ENCODE measurements at regions not wholly inside any gene's neighbourhood (a gene's known extent, or its start where the extent isn't known, plus 50 kb on each side); places are given as distances from the start of the nearest gene placed in this dataset.

GRCh38 chr4:11261066-11261850 is 167.4 kb downstream of the HS3ST1 start:
- TF ChIP-seq CTCF (IDR thresholded peaks at IDR 0.05) (no peak), POLR2A (IDR thresholded peaks at IDR 0.05) (no peak)

Measured in body of pancreas (tissue), 4 donors.